Stimulated activated naive CD8-positive, alpha-beta T cell treated with anti-CD3 and anti-CD28 coated beads, Interleukin-15, Interleukin-2, amounts not matched to agents 100 ng/mL and 50 ng/mL, for 24 hours (primary cell): ENCODE measurements at regions not wholly inside any gene's neighbourhood (a gene's known extent, or its start where the extent isn't known, plus 50 kb on each side); places are given as distances from the start of the nearest gene placed in this dataset.

Experiments
- H3K27ac Mint-ChIP-seq: one replicate; pipeline ENCODE4 v1.8.0; 2021; ENCODE audit warnings: mild to moderate bottlenecking, mixed read lengths
- H3K27me3 Mint-ChIP-seq: one replicate; pipeline ENCODE4 v1.8.0; 2021; ENCODE audit warnings: mixed read lengths
- H3K36me3 Mint-ChIP-seq: one replicate; pipeline ENCODE4 v1.8.0; 2021; ENCODE audit warnings: low read depth, mixed read lengths
- H3K4me1 Mint-ChIP-seq: one replicate; pipeline ENCODE4 v1.8.0; 2021; ENCODE audit warnings: low read depth, mixed read lengths
- H3K4me3 Mint-ChIP-seq: one replicate; pipeline ENCODE4 v1.8.0; 2021; ENCODE audit warnings: mild to moderate bottlenecking, mixed read lengths
- H3K9me3 Mint-ChIP-seq: one replicate; pipeline ENCODE4 v1.8.0; 2021; ENCODE audit warnings: mixed read lengths

- Mint-ChIP-seq H3K4me3 (no peak overlapping the region), H3K27ac (no peak overlapping the region), H3K27me3 (no peaks in the 10 kb centered on the region), H3K9me3 (no peaks in the 10 kb centered on the region), H3K4me1 (no peaks in the 10 kb centered on the region), H3K36me3 (no peaks in the 10 kb centered on the region)
Measured at GRCh38 chr17:65477600-65477999, 83.8 kb downstream of the AXIN2 start.

GRCh38 chr17:65474660-65475059 lies 86.8 kb downstream of the AXIN2 start:
- Mint-ChIP-seq H3K36me3 (no peaks in the 10 kb centered on the region), H3K9me3 (no peaks in the 10 kb centered on the region), H3K4me3 (no peak overlapping the region), H3K27me3 (peaks cover 4% of the 10 kb centered on the region), H3K27ac (no peak overlapping the region), H3K4me1 (no peaks in the 10 kb centered on the region)

- Mint-ChIP-seq H3K4me3 (no peak overlapping the region), H3K27ac (no peak overlapping the region), H3K36me3 (no peaks in the 10 kb centered on the region), H3K27me3 (peaks cover 4% of the 10 kb centered on the region), H3K9me3 (no peaks in the 10 kb centered on the region), H3K4me1 (no peaks in the 10 kb centered on the region)
Measured at GRCh38 chr17:65473985-65474384, 87.5 kb downstream of the AXIN2 start.

- H3K4me1 Mint-ChIP-seq = no peaks in the 10 kb centered on the region
- H3K9me3 Mint-ChIP-seq = no peaks in the 10 kb centered on the region
- no peak overlapping the region for H3K4me3 Mint-ChIP-seq
- no peak overlapping the region for H3K27ac Mint-ChIP-seq
- peaks cover 4% of the 10 kb centered on the region for H3K27me3 Mint-ChIP-seq
- no peaks in the 10 kb centered on the region for H3K36me3 Mint-ChIP-seq
Measured at GRCh38 chr17:65473363-65473762, 88.1 kb downstream of the AXIN2 start.

GRCh38 chr17:65472666-65473309 lies 88.7 kb downstream of the AXIN2 start:
- H3K27ac Mint-ChIP-seq = no peak overlapping the region
- no peaks in the 10 kb centered on the region for H3K4me1 Mint-ChIP-seq
- H3K4me3 Mint-ChIP-seq = no peak overlapping the region
- peaks cover 4% of the 10 kb centered on the region for H3K27me3 Mint-ChIP-seq
- no peaks in the 10 kb centered on the region for H3K9me3 Mint-ChIP-seq
- H3K36me3 Mint-ChIP-seq = no peaks in the 10 kb centered on the region

GRCh38 chr17:65470783-65471182 lies 90.7 kb downstream of the AXIN2 start:
- peaks cover 4% of the 10 kb centered on the region for H3K27me3 Mint-ChIP-seq
- no peaks in the 10 kb centered on the region for H3K36me3 Mint-ChIP-seq
- no peaks in the 10 kb centered on the region for H3K4me1 Mint-ChIP-seq
- no peaks in the 10 kb centered on the region for H3K9me3 Mint-ChIP-seq
- H3K27ac Mint-ChIP-seq = no peak overlapping the region
- no peak overlapping the region for H3K4me3 Mint-ChIP-seq

- no peaks in the 10 kb centered on the region for H3K4me1 Mint-ChIP-seq
- no peaks in the 10 kb centered on the region for H3K9me3 Mint-ChIP-seq
- H3K27ac Mint-ChIP-seq = no peak overlapping the region
- no peaks in the 10 kb centered on the region for H3K36me3 Mint-ChIP-seq
- H3K27me3 Mint-ChIP-seq = peaks cover 4% of the 10 kb centered on the region
- no peak overlapping the region for H3K4me3 Mint-ChIP-seq
Measured at GRCh38 chr17:65468321-65468720, 93.1 kb downstream of the AXIN2 start.

GRCh38 chr17:65467156-65467555 lies 94.3 kb downstream of the AXIN2 start:
- H3K4me3 Mint-ChIP-seq = no peak overlapping the region
- H3K36me3 Mint-ChIP-seq = no peaks in the 10 kb centered on the region
- H3K27me3 Mint-ChIP-seq = peaks cover 4% of the 10 kb centered on the region
- H3K4me1 Mint-ChIP-seq = no peaks in the 10 kb centered on the region
- no peak overlapping the region for H3K27ac Mint-ChIP-seq
- no peaks in the 10 kb centered on the region for H3K9me3 Mint-ChIP-seq

- no peak overlapping the region for H3K27ac Mint-ChIP-seq
- H3K9me3 Mint-ChIP-seq = no peaks in the 10 kb centered on the region
- H3K4me3 Mint-ChIP-seq = no peak overlapping the region
- H3K36me3 Mint-ChIP-seq = no peaks in the 10 kb centered on the region
- H3K27me3 Mint-ChIP-seq = peaks cover 4% of the 10 kb centered on the region
- H3K4me1 Mint-ChIP-seq = no peaks in the 10 kb centered on the region
Measured at GRCh38 chr17:65466547-65466946, 94.9 kb downstream of the AXIN2 start.

- H3K27ac Mint-ChIP-seq = no peak overlapping the region
Measured at GRCh38 chr17:65463242-65463641, 98.2 kb downstream of the AXIN2 start.

GRCh38 chr17:65459677-65460347 lies 101.6 kb downstream of the AXIN2 start:
- Mint-ChIP-seq H3K4me1 (no peaks in the 10 kb centered on the region), H3K9me3 (no peaks in the 10 kb centered on the region), H3K27me3 (peaks cover 5% of the 10 kb centered on the region), H3K4me3 (no peak overlapping the region), H3K27ac (no peak overlapping the region), H3K36me3 (no peaks in the 10 kb centered on the region)

More at GRCh38 chr17:65463242-65463641, 98.2 kb downstream of the AXIN2 start:
- Mint-ChIP-seq H3K4me3 (no peak overlapping the region), H3K4me1 (no peaks in the 10 kb centered on the region), H3K9me3 (no peaks in the 10 kb centered on the region), H3K36me3 (no peaks in the 10 kb centered on the region), H3K27me3 (peaks cover 5% of the 10 kb centered on the region)

GRCh38 chr17:65457635-65458257 lies 103.7 kb downstream of the AXIN2 start:
- no peaks in the 10 kb centered on the region for H3K36me3 Mint-ChIP-seq
- peaks cover 5% of the 10 kb centered on the region for H3K27me3 Mint-ChIP-seq
- H3K27ac Mint-ChIP-seq = no peak overlapping the region
- no peak overlapping the region for H3K4me3 Mint-ChIP-seq
- H3K4me1 Mint-ChIP-seq = no peaks in the 10 kb centered on the region
- no peaks in the 10 kb centered on the region for H3K9me3 Mint-ChIP-seq

GRCh38 chr17:65457183-65457582 lies 104.3 kb downstream of the AXIN2 start:
- Mint-ChIP-seq H3K27ac (no peak overlapping the region), H3K27me3 (peaks cover 5% of the 10 kb centered on the region), H3K4me1 (no peaks in the 10 kb centered on the region)

GRCh38 chr17:65456368-65457151 lies 104.9 kb downstream of the AXIN2 start:
- Mint-ChIP-seq H3K9me3 (peaks cover 4% of the 10 kb centered on the region), H3K36me3 (no peaks in the 10 kb centered on the region), H3K27ac (no peak overlapping the region), H3K27me3 (peaks cover 5% of the 10 kb centered on the region), H3K4me1 (no peaks in the 10 kb centered on the region), H3K4me3 (no peak overlapping the region)

More at GRCh38 chr17:65457183-65457582, 104.3 kb downstream of the AXIN2 start:
- H3K4me3 Mint-ChIP-seq = no peak overlapping the region
- H3K9me3 Mint-ChIP-seq = peaks cover 4% of the 10 kb centered on the region
- no peaks in the 10 kb centered on the region for H3K36me3 Mint-ChIP-seq

- Mint-ChIP-seq H3K36me3 (no peaks in the 10 kb centered on the region), H3K9me3 (peaks cover 4% of the 10 kb centered on the region), H3K4me1 (no peaks in the 10 kb centered on the region), H3K4me3 (no peak overlapping the region), H3K27me3 (peaks cover 5% of the 10 kb centered on the region), H3K27ac (no peak overlapping the region)
Measured at GRCh38 chr17:65455972-65456343, 105.5 kb downstream of the AXIN2 start.
